HEK293 (cell line): ENCODE measurements at regions not wholly inside any gene's neighbourhood (a gene's known extent, or its start where the extent isn't known, plus 50 kb on each side); places are given as distances from the start of the nearest gene placed in this dataset.

ENCODE experiments used
- CTCF ChIA-PET: fragments of 350-600 bp; formaldehyde crosslinking; extraction: SDS; loops from one replicate; lab custom pipeline; 2021; ENCODE audit warnings: antibody characterized with exemption; lab: Yijun Ruan, JAX
- POLR2A ChIA-PET: fragments of 300-600 bp; formaldehyde crosslinking; extraction: SDS; loops from one replicate; lab custom pipeline; 2020; ENCODE audit warnings: antibody characterized with exemption, inconsistent platforms; lab: Yijun Ruan, JAX
- H3K27ac ChIP-seq: fragments of 200-500 bp; sonication (Bioruptor generic); 2 replicates; pipeline ENCODE4 v1.5.1; 2014; ENCODE audit warnings: low read depth, low read length, control low read depth, inconsistent platforms; ENCODE audit errors: extremely low read depth
- H3K36me3 ChIP-seq, 2 experiments: fragments of 200-500 bp in 1 of 2; sonication (Bioruptor generic) in 1 of 2; 1 replicate in 1 of 2; 2 replicates in 1 of 2; pipeline ENCODE4 v1.5.1; 2014 to 2017; ENCODE audit warnings: inconsistent platforms in 2 of 2, low read length in 2 of 2; ENCODE audit not compliant: control insufficient read depth in 2 of 2, insufficient read depth in 1 of 2
- H3K4me1 ChIP-seq: fragments of 200-500 bp; sonication (Bioruptor generic); 2 replicates; pipeline ENCODE4 v1.5.1; 2014; ENCODE audit warnings: mild to moderate bottlenecking, low read length, inconsistent platforms; ENCODE audit not compliant: control insufficient read depth, insufficient read depth
- H3K4me3 ChIP-seq: 2 replicates; pipeline ENCODE4 v1.5.1; 2011; ENCODE audit warnings: low read depth, mild to moderate bottlenecking, control low read depth, low read length, moderate library complexity
- H3K9me3 ChIP-seq: fragments of 200-500 bp; sonication (Bioruptor generic); 2 replicates; pipeline ENCODE4 v1.5.1; 2014; ENCODE audit warnings: low read depth, low read length, inconsistent platforms; ENCODE audit not compliant: control insufficient read depth, insufficient read depth
- BCL11B ChIP-seq: fragments of 450-650 bp; formaldehyde crosslinking; IDR thresholded peaks from 2 replicates; pipeline ENCODE4 v1.5.1; 2016; ENCODE audit warnings: low read depth, missing biosample characterization, missing genetic modification characterization
- GLI2 ChIP-seq: fragments of 450-650 bp; formaldehyde crosslinking; IDR thresholded peaks from 2 replicates; pipeline ENCODE4; 2017; ENCODE audit warnings: missing biosample characterization, missing genetic modification characterization, low read depth, borderline replicate concordance
- KLF1 ChIP-seq: fragments of 450-650 bp; formaldehyde crosslinking; IDR thresholded peaks from 2 replicates; pipeline ENCODE4 v1.5.1; 2016; ENCODE audit warnings: missing biosample characterization, missing genetic modification characterization
- OSR2 ChIP-seq: fragments of 450-650 bp; formaldehyde crosslinking; IDR thresholded peaks from 2 replicates; pipeline ENCODE4 v1.5.1; 2016; ENCODE audit warnings: missing biosample characterization, missing genetic modification characterization
- PBX3 ChIP-seq: sonication (generic); formaldehyde crosslinking; IDR thresholded peaks from 2 replicates; pipeline ENCODE4 v1.8.1; 2022; ENCODE audit warnings: mild to moderate bottlenecking, moderate library complexity, missing genetic modification reagents
- SCRT2 ChIP-seq: fragments of 450-650 bp; formaldehyde crosslinking; IDR thresholded peaks from 2 replicates; pipeline ENCODE4 v1.5.1; 2016; ENCODE audit warnings: missing biosample characterization, missing genetic modification characterization
- ZNF133 ChIP-seq: fragments of 450-650 bp; formaldehyde crosslinking; IDR thresholded peaks from 2 replicates; pipeline ENCODE4 v1.5.1; 2016; ENCODE audit warnings: missing biosample characterization, missing genetic modification characterization
- ZNF169 ChIP-seq: fragments of 450-650 bp; formaldehyde crosslinking; IDR thresholded peaks from 2 replicates; pipeline ENCODE4 v1.5.1; 2016; ENCODE audit warnings: missing biosample characterization, missing genetic modification characterization
- ZNF19 ChIP-seq: fragments of 450-650 bp; formaldehyde crosslinking; IDR thresholded peaks from 2 replicates; pipeline ENCODE4; 2016; ENCODE audit warnings: missing biosample characterization, missing genetic modification characterization, low read depth
- ZNF26 ChIP-seq: fragments of 450-650 bp; formaldehyde crosslinking; IDR thresholded peaks from 2 replicates; pipeline ENCODE4 v1.5.1; 2016; ENCODE audit warnings: missing biosample characterization, missing genetic modification characterization
- ZNF366 ChIP-seq: fragments of 450-650 bp; formaldehyde crosslinking; conservative IDR thresholded peaks from 2 replicates; pipeline ENCODE4 v1.5.1; 2016; ENCODE audit warnings: missing biosample characterization, missing genetic modification characterization
- ZNF37A ChIP-seq: fragments of 450-650 bp; IDR thresholded peaks from 2 replicates; pipeline ENCODE4 v1.5.1; 2018; ENCODE audit warnings: missing biosample characterization, missing genetic modification characterization
- ZNF394 ChIP-seq: fragments of 450-650 bp; formaldehyde crosslinking; IDR thresholded peaks from 2 replicates; pipeline ENCODE4 v1.5.1; 2016; ENCODE audit warnings: missing biosample characterization, missing genetic modification characterization, mild to moderate bottlenecking, moderate library complexity, borderline replicate concordance
- ZNF433 ChIP-seq: fragments of 450-650 bp; formaldehyde crosslinking; IDR thresholded peaks from 2 replicates; pipeline ENCODE4 v1.5.1; 2016; ENCODE audit warnings: missing biosample characterization, missing genetic modification characterization, low read depth
- ZNF610 ChIP-seq: fragments of 450-650 bp; formaldehyde crosslinking; IDR thresholded peaks from 2 replicates; pipeline ENCODE4 v1.5.1; 2016; ENCODE audit warnings: missing biosample characterization, missing genetic modification characterization, borderline replicate concordance
- ZNF624 ChIP-seq: fragments of 450-650 bp; formaldehyde crosslinking; IDR thresholded peaks from 2 replicates; pipeline ENCODE4 v1.5.1; 2017; ENCODE audit warnings: missing biosample characterization, missing genetic modification characterization
- ZNF664 ChIP-seq: fragments of 450-650 bp; formaldehyde crosslinking; IDR thresholded peaks from 2 replicates; pipeline ENCODE4 v1.5.1; 2016; ENCODE audit warnings: missing biosample characterization, missing genetic modification characterization
- ZNF677 ChIP-seq: fragments of 450-650 bp; IDR thresholded peaks from 2 replicates; pipeline ENCODE4 v1.5.0; 2018; ENCODE audit warnings: missing biosample characterization, mild to moderate bottlenecking, missing genetic modification characterization, moderate library complexity
- ZNF792 ChIP-seq: fragments of 450-650 bp; formaldehyde crosslinking; IDR thresholded peaks from 2 replicates; pipeline ENCODE4 v1.5.1; 2016; ENCODE audit warnings: missing biosample characterization, missing genetic modification characterization
- ZSCAN4 ChIP-seq: fragments of 450-650 bp; formaldehyde crosslinking; IDR thresholded peaks from 2 replicates; pipeline ENCODE4 v1.5.1; 2017; ENCODE audit warnings: missing biosample characterization, missing genetic modification characterization
- ZXDB ChIP-seq: fragments of 450-650 bp; formaldehyde crosslinking; IDR thresholded peaks from 2 replicates; pipeline ENCODE4 v1.5.1; 2016; ENCODE audit warnings: missing biosample characterization, missing genetic modification characterization
- TF ChIP-seq, protein P1 (sequence below): fragments of 450-650 bp; IDR thresholded peaks from 2 replicates; pipeline ENCODE4 v1.5.1; 2018; ENCODE audit warnings: missing biosample characterization, mild to moderate bottlenecking, missing genetic modification characterization
- TF ChIP-seq, protein P2 (sequence below): fragments of 450-650 bp; formaldehyde crosslinking; IDR thresholded peaks from 2 replicates; pipeline ENCODE4 v1.5.1; 2017; ENCODE audit warnings: missing biosample characterization, missing genetic modification characterization

DNA sequence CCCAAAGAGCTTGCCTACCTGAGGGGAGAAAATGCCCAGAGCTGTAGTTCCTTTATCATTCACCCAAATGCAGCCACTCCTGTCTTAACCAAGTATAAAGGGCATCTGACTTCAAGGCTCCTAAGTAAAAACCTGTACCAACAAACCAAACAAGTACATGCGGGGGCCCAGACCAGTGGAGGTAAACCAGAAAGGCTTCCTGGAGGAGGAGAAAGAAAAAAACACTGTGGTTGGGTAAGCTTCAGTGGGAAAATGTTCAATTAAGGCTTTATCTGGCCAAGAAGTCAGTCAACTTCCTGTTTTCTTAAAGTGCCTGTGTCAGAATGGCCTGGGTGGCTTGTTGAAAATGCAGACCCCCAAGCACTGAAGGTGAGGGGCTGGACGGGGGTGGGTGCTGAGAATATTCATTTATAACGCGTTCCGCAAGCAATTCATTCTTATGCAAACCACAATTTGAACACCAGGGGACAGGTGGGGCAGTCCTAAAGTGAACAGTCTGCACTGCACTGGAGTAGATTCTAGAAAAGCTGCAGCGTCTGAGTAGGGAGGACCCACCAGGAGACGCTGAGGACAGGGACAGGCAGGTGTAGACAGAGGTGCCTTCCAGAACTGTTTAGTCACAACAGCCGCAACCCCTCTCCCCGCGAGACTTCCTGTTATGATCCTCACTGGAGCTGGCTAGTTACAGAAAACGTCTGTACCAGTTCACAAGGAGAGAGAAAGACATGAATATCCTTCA lies 467.1 kb downstream of the SOX9 start:
- H3K27ac ChIP-seq: peak overlapping the region; percentile 38; the same call in 1 of the 2 replicates
- no peak overlapping the region for H3K4me3 ChIP-seq
- TF ChIP-seq ZNF624 (tag by site-specific recombination) (no peak), KLF1 (tag by site-specific recombination) (no peak), ZNF664 (tag by site-specific recombination) (no peak), ZSCAN4 (tag by site-specific recombination) (no peak), ZNF433 (tag by site-specific recombination) (no peak), SCRT2 (no peak), ZNF792 (tag by site-specific recombination) (no peak), ZNF133 (no peak)
- ChIA-PET POLR2A (interaction anchor here (0.9 to 1.4 kb wide), 2 partner anchors 11 to 31 kb away, joined by 3 to 6 read pairs; no protein-coding TSS in a partner anchor), CTCF (interaction anchor here (0.5 to 5.3 kb wide), 11 partner anchors 13 to 1057 kb away, joined by 3 to 29 read pairs (median 3); no protein-coding TSS in a partner anchor)
- H3K36me3 ChIP-seq: no peaks in the 10 kb centered on the region
- H3K4me1 ChIP-seq: peaks cover 8% of the 10 kb centered on the region; the same call in 1 of the 2 replicates
- no peaks in the 10 kb centered on the region for H3K9me3 ChIP-seq

- ChIA-PET CTCF (interaction anchor here (0.5 to 5.3 kb wide), 7 partner anchors 14 to 138 kb away, joined by 3 to 29 read pairs (median 4); no protein-coding TSS in a partner anchor), POLR2A (interaction anchor here (0.7 to 1.4 kb wide), 3 partner anchors 10 to 32 kb away, joined by 3 to 6 read pairs (median 3); no protein-coding TSS in a partner anchor)
- peaks cover 8% of the 10 kb centered on the region; the same call in 1 of the 2 replicates for H3K4me1 ChIP-seq
- peak overlapping the region; percentile 38; the same call in 1 of the 2 replicates for H3K27ac ChIP-seq
- no peak overlapping the region for H3K4me3 ChIP-seq
- H3K9me3 ChIP-seq: no peaks in the 10 kb centered on the region
- TF ChIP-seq, protein P1, sequence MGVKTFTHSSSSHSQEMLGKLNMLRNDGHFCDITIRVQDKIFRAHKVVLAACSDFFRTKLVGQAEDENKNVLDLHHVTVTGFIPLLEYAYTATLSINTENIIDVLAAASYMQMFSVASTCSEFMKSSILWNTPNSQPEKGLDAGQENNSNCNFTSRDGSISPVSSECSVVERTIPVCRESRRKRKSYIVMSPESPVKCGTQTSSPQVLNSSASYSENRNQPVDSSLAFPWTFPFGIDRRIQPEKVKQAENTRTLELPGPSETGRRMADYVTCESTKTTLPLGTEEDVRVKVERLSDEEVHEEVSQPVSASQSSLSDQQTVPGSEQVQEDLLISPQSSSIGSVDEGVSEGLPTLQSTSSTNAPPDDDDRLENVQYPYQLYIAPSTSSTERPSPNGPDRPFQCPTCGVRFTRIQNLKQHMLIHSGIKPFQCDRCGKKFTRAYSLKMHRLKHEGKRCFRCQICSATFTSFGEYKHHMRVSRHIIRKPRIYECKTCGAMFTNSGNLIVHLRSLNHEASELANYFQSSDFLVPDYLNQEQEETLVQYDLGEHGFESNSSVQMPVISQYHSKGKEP (tag by site-specific recombination): no peak
- TF ChIP-seq ZNF366 (tag by site-specific recombination) (no peak), BCL11B (tag by site-specific recombination) (no peak), ZNF37A (tag by site-specific recombination) (no peak), GLI2 (tag by site-specific recombination) (no peak), ZNF169 (no peak)
- H3K36me3 ChIP-seq: no peaks in the 10 kb centered on the region
These were observed 467.7 kb downstream of the SOX9 start for GRCh38 chr17:72588561-72588960.

- CTCF ChIA-PET: interaction anchor here (0.5 to 5.3 kb wide), 7 partner anchors 14 to 138 kb away, joined by 3 to 29 read pairs (median 4); no protein-coding TSS in a partner anchor
- peaks cover 8% of the 10 kb centered on the region; the same call in 1 of the 2 replicates for H3K4me1 ChIP-seq
- H3K27ac ChIP-seq: peak overlapping the region; percentile 38; the same call in 1 of the 2 replicates
- H3K36me3 ChIP-seq: no peaks in the 10 kb centered on the region
- no peaks in the 10 kb centered on the region for H3K9me3 ChIP-seq
- POLR2A ChIA-PET: interaction anchor here (0.7 to 1.4 kb wide), 3 partner anchors 10 to 32 kb away, joined by 3 to 6 read pairs (median 3); no protein-coding TSS in a partner anchor
- H3K4me3 ChIP-seq: peak overlapping the region; percentile 7
- TF ChIP-seq ZNF610 (no peak), ZNF677 (tag by site-specific recombination) (no peak), ZNF19 (tag by site-specific recombination) (no peak), ZNF26 (no peak), ZNF394 (tag by site-specific recombination) (0 out of 2 replicates have a peak, but pooled peaks have one; percentile 44), ZXDB (tag by site-specific recombination) (no peak), OSR2 (tag by site-specific recombination) (peak; percentile 80), PBX3 (CRISPR knock-in tag) (no peak)
- TF ChIP-seq, protein P2, sequence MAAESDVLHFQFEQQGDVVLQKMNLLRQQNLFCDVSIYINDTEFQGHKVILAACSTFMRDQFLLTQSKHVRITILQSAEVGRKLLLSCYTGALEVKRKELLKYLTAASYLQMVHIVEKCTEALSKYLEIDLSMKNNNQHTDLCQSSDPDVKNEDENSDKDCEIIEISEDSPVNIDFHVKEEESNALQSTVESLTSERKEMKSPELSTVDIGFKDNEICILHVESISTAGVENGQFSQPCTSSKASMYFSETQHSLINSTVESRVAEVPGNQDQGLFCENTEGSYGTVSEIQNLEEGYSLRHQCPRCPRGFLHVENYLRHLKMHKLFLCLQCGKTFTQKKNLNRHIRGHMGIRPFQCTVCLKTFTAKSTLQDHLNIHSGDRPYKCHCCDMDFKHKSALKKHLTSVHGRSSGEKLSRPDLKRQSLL (tag by site-specific recombination): no peak
These were observed 468.1 kb downstream of the SOX9 start for GRCh38 chr17:72588961-72589360.
